CD4-positive, alpha-beta T cell (primary cell): ENCODE measurements at regions not wholly inside any gene's neighbourhood (a gene's known extent, or its start where the extent isn't known, plus 50 kb on each side); places are given as distances from the start of the nearest gene placed in this dataset.

Experiments used
- ATAC-seq: fragments of 200-7000 bp; cut with Tn5 transposase; one replicate; pipeline ENCODE4 v1.10.0; 2022; ENCODE audit warnings: mild to moderate bottlenecking; ENCODE audit not compliant: poor library complexity
- CTCF ChIA-PET: fragments of 350-600 bp; sonication (Branson Sonifier 250); formaldehyde crosslinking; loops from one replicate; lab custom pipeline; 2021; ENCODE audit warnings: antibody characterized with exemption, inconsistent platforms; lab: Charles Lee
- POLR2A ChIA-PET: fragments of 350-600 bp; sonication (Branson Sonifier 250); formaldehyde crosslinking; loops from one replicate; lab custom pipeline; 2021; ENCODE audit warnings: antibody characterized with exemption, inconsistent platforms; lab: Charles Lee
- DNase-seq, 14 experiments: peaks; one replicate each; pipeline ENCODE4 v3.0.0-alpha.2; 2013 to 2020; ENCODE audit warnings: mixed read lengths in 2 of 14
- H3K27ac ChIP-seq, 2 donors: one replicate each; pipeline versions ENCODE4 v1.5.1 to v1.7.0; 2013; ENCODE audit warnings: low read length in 2 of 2, low read depth in 1 of 2, mild to moderate bottlenecking in 1 of 2
- H3K27me3 ChIP-seq, 2 experiments: 1 replicate in 1 of 2; 2 replicates in 1 of 2; pipeline versions ENCODE4 v1.6.1 to v1.7.0; 2013; ENCODE audit warnings: low read length in 2 of 2, control low read depth in 1 of 2, mild to moderate bottlenecking in 1 of 2, moderate library complexity in 1 of 2; ENCODE audit not compliant: insufficient read depth in 2 of 2, control insufficient read depth in 1 of 2
- H3K36me3 ChIP-seq: one replicate; pipeline ENCODE4 v1.6.1; 2013; ENCODE audit warnings: low read length, control low read depth; ENCODE audit not compliant: insufficient read depth
- H3K4me1 ChIP-seq: one replicate; pipeline ENCODE4 v1.6.1; 2013; ENCODE audit warnings: low read length, control low read depth; ENCODE audit not compliant: insufficient read depth
- H3K4me3 ChIP-seq: one replicate; pipeline ENCODE4 v1.5.1; 2013; ENCODE audit warnings: mild to moderate bottlenecking, low read length, moderate library complexity
- H3K9me3 ChIP-seq, 2 experiments: 1 replicate in 1 of 2; 2 replicates in 1 of 2; pipeline versions ENCODE4 v1.6.1 to v1.7.0; 2013; ENCODE audit warnings: low read length in 2 of 2, mild to moderate bottlenecking in 2 of 2, control low read depth in 1 of 2, moderate library complexity in 1 of 2; ENCODE audit not compliant: control insufficient read depth in 1 of 2, insufficient read depth in 1 of 2
- H3K27ac Mint-ChIP-seq: one replicate; pipeline ENCODE4 v1.8.0; 2020; ENCODE audit warnings: mixed read lengths
- H3K27me3 Mint-ChIP-seq: one replicate; pipeline ENCODE4 v1.8.0; 2021; ENCODE audit warnings: mixed read lengths
- H3K36me3 Mint-ChIP-seq: one replicate; pipeline ENCODE4 v1.8.0; 2021; ENCODE audit warnings: low read depth, mixed read lengths
- H3K4me1 Mint-ChIP-seq: one replicate; pipeline ENCODE4 v1.8.0; 2021; ENCODE audit warnings: low read depth, mixed read lengths
- H3K4me3 Mint-ChIP-seq: one replicate; pipeline ENCODE4 v1.8.0; 2020; ENCODE audit warnings: mild to moderate bottlenecking, mixed read lengths
- H3K9me3 Mint-ChIP-seq: one replicate; pipeline ENCODE4 v1.8.0; 2020; ENCODE audit warnings: mixed read lengths
- CTCF ChIP-seq: fragments of 200-600 bp; IDR thresholded peaks from one replicate; pipeline ENCODE4 v1.8.0; 2022; ENCODE audit warnings: antibody characterized with exemption, mild to moderate bottlenecking
- intact Hi-C, 2 experiments: fragments of 100-400 bp; cut with DNase I in 1 of 2; cut with micrococcal nuclease in 1 of 2; formaldehyde crosslinking; loops; one replicate each; pipeline versions ENCODE4 v1.15.1 to v1.9.0; 2023 to 2025; cut with DNase I, micrococcal nuclease

DNA sequence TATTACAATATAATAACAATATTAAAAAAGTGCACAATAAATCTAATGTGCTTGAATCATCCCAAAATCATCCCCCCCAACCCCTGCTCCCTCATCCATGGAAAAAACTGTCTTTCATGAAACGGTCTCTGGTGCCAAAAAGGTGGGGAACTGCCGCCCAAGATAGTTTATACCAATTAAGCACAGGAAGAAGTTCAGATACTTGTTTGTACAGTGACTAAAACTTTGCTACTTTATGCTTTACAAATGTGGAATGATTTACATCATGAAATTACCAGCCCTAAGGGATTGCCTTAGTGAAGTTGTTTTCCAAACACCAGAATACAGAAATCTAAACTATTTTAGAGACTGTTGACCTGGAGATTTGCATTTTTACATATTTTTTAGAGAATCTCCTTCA is 175.6 kb downstream of the TRIM27 start:
- Histone ChIP-seq H3K36me3 (no peaks in the 10 kb centered on the region), H3K4me1 (no peaks in the 10 kb centered on the region), H3K27me3 (peaks cover 33 to 60% of the 10 kb centered on the region in 2 experiments), H3K4me3 (no peak overlapping the region), H3K9me3 (peaks cover 14 to 26% of the 10 kb centered on the region in 2 experiments), H3K27ac (no peak overlapping the region)
- DNase-seq (no peak), ATAC-seq (no peak)
- CTCF ChIA-PET, result no interaction called here
- POLR2A ChIA-PET, result no interaction called here
- intact Hi-C loops, result loop anchor here in 1 of 2 experiments (10.0 kb wide), 1 partner anchor 47 kb away; no protein-coding TSS in a partner anchor
- H3K9me3 Mint-ChIP-seq, result peaks cover 16% of the 10 kb centered on the region
- H3K4me1 Mint-ChIP-seq, result no peaks in the 10 kb centered on the region
- H3K27ac Mint-ChIP-seq, result no peak overlapping the region
- no peak for TF ChIP-seq CTCF
- peaks cover 7% of the 10 kb centered on the region for H3K36me3 Mint-ChIP-seq
- no peak overlapping the region for H3K4me3 Mint-ChIP-seq
- H3K27me3 Mint-ChIP-seq, result peaks cover 92% of the 10 kb centered on the region

- Histone ChIP-seq H3K27me3 (peaks cover 17 to 52% of the 10 kb centered on the region in 2 experiments), H3K36me3 (no peaks in the 10 kb centered on the region), H3K9me3 (peaks cover 14 to 37% of the 10 kb centered on the region in 2 experiments), H3K27ac (no peak overlapping the region), H3K4me3 (no peak overlapping the region), H3K4me1 (no peaks in the 10 kb centered on the region)
- Mint-ChIP-seq H3K9me3 (peaks cover 15% of the 10 kb centered on the region), H3K27ac (no peak overlapping the region), H3K4me3 (no peak overlapping the region), H3K4me1 (no peaks in the 10 kb centered on the region), H3K36me3 (peaks cover 7% of the 10 kb centered on the region), H3K27me3 (peaks cover 86% of the 10 kb centered on the region)
- CTCF ChIA-PET, result no interaction called here
- DNase-seq, result no peak
- ATAC-seq, result no peak
- POLR2A ChIA-PET, result no interaction called here
- intact Hi-C loops, result no loop called here
- TF ChIP-seq CTCF, result no peak
These were observed 172.8 kb downstream of the TRIM27 start for GRCh38 chr6:28750926-28751458.

DNA sequence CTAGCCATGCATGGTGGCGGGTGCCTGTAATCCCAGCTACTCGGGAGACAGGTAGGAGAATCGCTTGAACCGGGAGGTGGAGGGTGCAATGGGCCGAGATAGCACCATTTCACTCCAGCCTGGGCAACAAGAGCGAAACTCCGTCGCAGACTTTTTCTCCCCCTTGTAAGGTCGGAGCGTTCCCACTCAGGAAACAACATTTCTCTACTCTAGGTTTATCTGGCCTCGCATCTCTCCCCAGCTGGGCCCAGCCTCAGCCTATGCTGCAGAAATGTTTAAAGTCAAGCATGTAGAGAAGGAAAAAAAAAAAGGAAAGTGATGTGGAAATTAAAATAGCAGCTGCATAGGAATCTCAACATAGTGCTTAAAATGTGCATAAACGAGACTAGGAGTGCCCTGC is 172.3 kb downstream of the TRIM27 start:
- H3K9me3 Mint-ChIP-seq, result peaks cover 14% of the 10 kb centered on the region

More for the DNA sequence above, 172.3 kb downstream of the TRIM27 start:
- Mint-ChIP-seq H3K27ac (no peak overlapping the region), H3K36me3 (peaks cover 7% of the 10 kb centered on the region), H3K4me1 (no peaks in the 10 kb centered on the region), H3K4me3 (no peak overlapping the region), H3K27me3 (peaks cover 84% of the 10 kb centered on the region)
- DNase-seq, result no peak
- no peak for ATAC-seq
- H3K36me3 ChIP-seq, result no peaks in the 10 kb centered on the region
- peaks cover 14 to 41% of the 10 kb centered on the region in 2 experiments for H3K9me3 ChIP-seq
- intact Hi-C loops, result no loop called here
- POLR2A ChIA-PET, result no interaction called here
- TF ChIP-seq CTCF, result no peak
- no peak overlapping the region for H3K27ac ChIP-seq
- H3K27me3 ChIP-seq, result peaks cover 17 to 51% of the 10 kb centered on the region in 2 experiments
- CTCF ChIA-PET, result no interaction called here
- H3K4me3 ChIP-seq, result no peak overlapping the region
- no peaks in the 10 kb centered on the region for H3K4me1 ChIP-seq
